ENCODE measurements at regions not wholly inside any gene's neighbourhood (a gene's known extent, or its start where the extent isn't known, plus 50 kb on each side); places are given as distances from the start of the nearest gene placed in this dataset.

DNA sequence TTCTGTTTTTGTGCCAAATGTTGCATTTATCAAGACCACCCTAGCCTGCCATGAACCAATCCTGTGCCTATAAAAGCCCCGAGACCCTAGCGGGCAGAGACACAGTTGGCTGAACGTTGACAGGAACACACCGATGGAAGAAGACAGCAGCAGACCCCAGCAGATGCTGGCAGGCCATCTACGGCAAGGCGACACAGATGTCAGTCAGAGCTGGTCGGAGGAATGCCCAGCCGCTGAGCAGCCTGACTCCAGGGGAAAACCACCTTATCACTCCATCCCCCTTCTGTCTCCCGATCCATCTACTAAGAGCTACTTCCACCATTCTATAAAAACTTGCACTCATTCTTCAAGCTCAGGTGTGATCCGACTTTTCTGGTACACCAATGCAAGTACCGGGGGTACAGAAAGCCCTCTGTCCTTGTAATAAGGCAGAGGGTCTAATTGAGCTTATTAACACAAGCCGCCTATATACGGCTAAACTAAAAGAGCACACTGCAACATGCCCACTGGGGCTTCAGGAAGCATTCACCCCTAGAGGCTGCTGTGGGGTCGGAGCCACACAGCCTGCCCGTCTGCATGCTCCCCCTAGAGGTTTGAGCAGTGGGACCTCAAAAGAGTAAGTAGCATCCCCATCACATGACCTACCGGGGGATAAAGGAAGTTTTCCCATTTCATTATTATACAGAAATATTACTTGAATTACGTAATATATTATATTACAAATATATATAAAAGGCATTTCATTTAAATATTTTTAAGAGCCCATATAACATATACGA, 1156.3 kb upstream of the B3GALT2 start:
- Histone ChIP-seq H3K9me3 (ENCODE audit: low read length) (no peaks in the 10 kb centered on the region), H3K9me2 (ENCODE audit: insufficient read depth, low read length) (no peaks in the 10 kb centered on the region), H3K36me3 (ENCODE audit: insufficient read depth, low read length) (no peaks in the 10 kb centered on the region), H3K79me2 (ENCODE audit: insufficient read depth, low read depth, low read length) (no peaks in the 10 kb centered on the region), H3K27ac (ENCODE audit: low read depth, low read length, poor library complexity, severe bottlenecking) (no peak overlapping the region), H3K4me2 (ENCODE audit: low read length) (no peak overlapping the region), H3K4me1 (ENCODE audit: insufficient read depth, low read length, poor library complexity, severe bottlenecking) (no peaks in the 10 kb centered on the region), H3K4me3 (ENCODE audit: low read depth, low read length, poor library complexity, severe bottlenecking) (no peak overlapping the region), H2AFZ (ENCODE audit: low read length) (no peak overlapping the region), H4K20me1 (ENCODE audit: insufficient read depth, low read length) (no peaks in the 10 kb centered on the region)
- intact Hi-C loops (cut with micrococcal nuclease; ENCODE audit: unreplicated experiment): no loop called here
- ChIA-PET POLR2A (interaction anchor here (0.6 to 1.1 kb wide), 3 partner anchors 11 to 1000 kb away, joined by 3 read pairs; no protein-coding TSS in a partner anchor), CTCF (ENCODE audit: unreplicated experiment) (no interaction called here)
- BruUV-seq (replicated peaks): no TSS peak
- TF ChIP-seq CTCF (conservative IDR thresholded peaks at IDR 0.05; ENCODE audit: low read length): peak; percentile 76
- no peak for TF ChIP-seq EZH2phosphoT487 (IDR thresholded peaks at IDR 0.05; ENCODE audit: borderline replicate concordance, low read depth, low read length)
- peak; percentile 59 for DNase-seq (ENCODE audit: low spot score)

- no peaks in the 10 kb centered on the region for H3K36me3 ChIP-seq (ENCODE audit: insufficient read depth, low read length)
- no peak overlapping the region for H3K4me3 ChIP-seq (ENCODE audit: low read depth, low read length, poor library complexity, severe bottlenecking)
- BruUV-seq (replicated peaks): no TSS peak
- no peaks in the 10 kb centered on the region for H3K4me1 ChIP-seq (ENCODE audit: insufficient read depth, low read length, poor library complexity, severe bottlenecking)
- H2AFZ ChIP-seq (ENCODE audit: low read length): no peak overlapping the region
- H3K79me2 ChIP-seq (ENCODE audit: insufficient read depth, low read depth, low read length): no peaks in the 10 kb centered on the region
- H3K9me2 ChIP-seq (ENCODE audit: insufficient read depth, low read length): no peaks in the 10 kb centered on the region
- POLR2A ChIA-PET: interaction anchor here (0.7 kb wide), 1 partner anchor 289 kb away, joined by 3 read pairs; no protein-coding TSS in a partner anchor
- no peaks in the 10 kb centered on the region for H4K20me1 ChIP-seq (ENCODE audit: insufficient read depth, low read length)
- DNase-seq (ENCODE audit: low spot score): no peak
- intact Hi-C loops (cut with micrococcal nuclease; ENCODE audit: unreplicated experiment): no loop called here
- no peak for TF ChIP-seq CTCF (conservative IDR thresholded peaks at IDR 0.05; ENCODE audit: low read length)
- TF ChIP-seq EZH2phosphoT487 (IDR thresholded peaks at IDR 0.05; ENCODE audit: borderline replicate concordance, low read depth, low read length): no peak
- no peak overlapping the region for H3K27ac ChIP-seq (ENCODE audit: low read depth, low read length, poor library complexity, severe bottlenecking)
- H3K9me3 ChIP-seq (ENCODE audit: low read length): no peaks in the 10 kb centered on the region
- no peak overlapping the region for H3K4me2 ChIP-seq (ENCODE audit: low read length)
- CTCF ChIA-PET (ENCODE audit: unreplicated experiment): no interaction called here
These were observed 1155.2 kb upstream of the B3GALT2 start for GRCh38 chr1:194341587-194341986.

DNA sequence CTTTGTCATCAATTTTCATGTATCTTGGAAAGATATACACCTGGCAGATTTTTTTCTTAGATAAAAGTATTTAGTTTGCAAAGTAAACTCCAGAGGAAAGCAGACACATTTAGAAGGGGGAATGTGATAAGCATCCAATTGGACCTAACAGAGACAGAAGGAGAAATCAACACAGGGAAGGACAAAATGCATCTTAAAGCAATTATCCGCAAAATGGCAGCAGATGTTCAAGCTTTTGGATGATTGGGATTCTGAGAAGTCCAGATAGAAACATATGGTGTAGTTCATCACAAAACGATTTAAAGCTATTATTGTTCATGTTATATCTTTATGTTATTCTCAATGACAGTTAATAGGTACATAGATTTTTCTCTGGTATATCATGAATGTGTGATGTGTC, 1153.1 kb upstream of the B3GALT2 start:
- TF ChIP-seq EZH2phosphoT487 (IDR thresholded peaks at IDR 0.05; ENCODE audit: borderline replicate concordance, low read depth, low read length): no peak
- no peak for TF ChIP-seq CTCF (conservative IDR thresholded peaks at IDR 0.05; ENCODE audit: low read length)
- Histone ChIP-seq H3K4me1 (ENCODE audit: insufficient read depth, low read length, poor library complexity, severe bottlenecking) (no peaks in the 10 kb centered on the region), H2AFZ (ENCODE audit: low read length) (no peak overlapping the region), H3K36me3 (ENCODE audit: insufficient read depth, low read length) (no peaks in the 10 kb centered on the region), H3K27ac (ENCODE audit: low read depth, low read length, poor library complexity, severe bottlenecking) (no peak overlapping the region), H3K9me2 (ENCODE audit: insufficient read depth, low read length) (no peaks in the 10 kb centered on the region), H3K9me3 (ENCODE audit: low read length) (no peaks in the 10 kb centered on the region), H4K20me1 (ENCODE audit: insufficient read depth, low read length) (no peaks in the 10 kb centered on the region), H3K4me3 (ENCODE audit: low read depth, low read length, poor library complexity, severe bottlenecking) (no peak overlapping the region), H3K4me2 (ENCODE audit: low read length) (no peak overlapping the region), H3K79me2 (ENCODE audit: insufficient read depth, low read depth, low read length) (no peaks in the 10 kb centered on the region)
- intact Hi-C loops (cut with micrococcal nuclease; ENCODE audit: unreplicated experiment): no loop called here
- no peak for DNase-seq (ENCODE audit: low spot score)
- no TSS peak for BruUV-seq (replicated peaks)
- ChIA-PET POLR2A (no interaction called here), CTCF (ENCODE audit: unreplicated experiment) (no interaction called here)
